ENCODE measurements at regions not wholly inside any gene's neighbourhood (a gene's known extent, or its start where the extent isn't known, plus 50 kb on each side); places are given as distances from the start of the nearest gene placed in this dataset.

GRCh38 chr9:87085073-87085472 lies 137.8 kb upstream of the GAS1 start:
- TF ChIP-seq CTCF (IDR thresholded peaks at IDR 0.05): no peak
- no peak for TF ChIP-seq POLR2A (IDR thresholded peaks at IDR 0.05)
